ENCODE measurements at regions not wholly inside any gene's neighbourhood (a gene's known extent, or its start where the extent isn't known, plus 50 kb on each side); places are given as distances from the start of the nearest gene placed in this dataset.
"Not testable (repeated sequence)": the region's sequence is repeated elsewhere in the genome, so short reads cannot be mapped to it uniquely, and the experiment has no call there.

- no peak for DNase-seq (ENCODE audit: low read depth in 2 of 2)
Measured at GRCh38 chr10:2342206-2342605, 604.9 kb upstream of the ADARB2 start.

GRCh38 chr10:2340831-2341647 lies 603.7 kb upstream of the ADARB2 start:
- no peak for DNase-seq (ENCODE audit: low read depth in 2 of 2)

GRCh38 chr10:2335626-2336025 lies 598.3 kb upstream of the ADARB2 start:
- no peak for DNase-seq (ENCODE audit: low read depth in 2 of 2)

GRCh38 chr10:2334575-2334974 lies 597.2 kb upstream of the ADARB2 start:
- no peak for DNase-seq (ENCODE audit: low read depth in 2 of 2)

GRCh38 chr10:2329082-2329481 lies 591.8 kb upstream of the ADARB2 start:
- no peak for DNase-seq (ENCODE audit: low read depth in 2 of 2)

GRCh38 chr10:2326411-2326810 lies 589.1 kb upstream of the ADARB2 start:
- no peak for DNase-seq (ENCODE audit: low read depth in 2 of 2)

- DNase-seq (ENCODE audit: low read depth in 2 of 2): not testable (repeated sequence)
Measured at GRCh38 chr10:2315045-2315485, 577.7 kb upstream of the ADARB2 start.

- no peak for DNase-seq (ENCODE audit: low read depth in 2 of 2)
Measured at GRCh38 chr10:2306081-2306480, 568.8 kb upstream of the ADARB2 start.

- no peak for DNase-seq (ENCODE audit: low read depth in 2 of 2)
Measured at GRCh38 chr10:2303169-2303568, 565.8 kb upstream of the ADARB2 start.

GRCh38 chr10:2301227-2301626 lies 563.9 kb upstream of the ADARB2 start:
- DNase-seq (ENCODE audit: low read depth in 2 of 2): no peak

- no peak for DNase-seq (ENCODE audit: low read depth in 2 of 2)
Measured at GRCh38 chr10:2300231-2300630, 562.9 kb upstream of the ADARB2 start.

GRCh38 chr10:2296179-2296891 lies 559.0 kb upstream of the ADARB2 start:
- DNase-seq (ENCODE audit: low read depth in 2 of 2): no peak

- DNase-seq (ENCODE audit: low read depth in 2 of 2): no peak
Measured at GRCh38 chr10:2294739-2295138, 557.4 kb upstream of the ADARB2 start.

GRCh38 chr10:2284071-2284470 lies 546.7 kb upstream of the ADARB2 start:
- no peak for DNase-seq (ENCODE audit: low read depth in 2 of 2)

GRCh38 chr10:2282202-2282601 lies 544.9 kb upstream of the ADARB2 start:
- DNase-seq (ENCODE audit: low read depth in 2 of 2): no peak

- DNase-seq (ENCODE audit: low read depth in 2 of 2): no peak
Measured at GRCh38 chr10:2280713-2281300, 543.5 kb upstream of the ADARB2 start.

- DNase-seq (ENCODE audit: low read depth in 2 of 2): no peak
Measured at GRCh38 chr10:2279711-2280110, 542.4 kb upstream of the ADARB2 start.

- DNase-seq (ENCODE audit: low read depth in 2 of 2): no peak
Measured at GRCh38 chr10:2278363-2278762, 541.0 kb upstream of the ADARB2 start.

GRCh38 chr10:2263561-2263960 lies 526.2 kb upstream of the ADARB2 start:
- DNase-seq (ENCODE audit: low read depth in 2 of 2): no peak

GRCh38 chr10:2262878-2263277 lies 525.6 kb upstream of the ADARB2 start:
- no peak for DNase-seq (ENCODE audit: low read depth in 2 of 2)

- no peak for DNase-seq (ENCODE audit: low read depth in 2 of 2)
Measured at GRCh38 chr10:2262333-2262732, 525.0 kb upstream of the ADARB2 start.

- DNase-seq (ENCODE audit: low read depth in 2 of 2): no peak
Measured at GRCh38 chr10:2256241-2256640, 518.9 kb upstream of the ADARB2 start.

- no peak for DNase-seq (ENCODE audit: low read depth in 2 of 2)
Measured at GRCh38 chr10:2252096-2252495, 514.8 kb upstream of the ADARB2 start.
